CD4-positive, alpha-beta T cell treated with Interferon gamma for 1 hour (primary cell): ENCODE measurements at regions not wholly inside any gene's neighbourhood (a gene's known extent, or its start where the extent isn't known, plus 50 kb on each side); places are given as distances from the start of the nearest gene placed in this dataset.

ENCODE experiments used
- DNase-seq: peaks from one replicate; pipeline ENCODE4 v3.0.0-alpha.2; 2020

DNA sequence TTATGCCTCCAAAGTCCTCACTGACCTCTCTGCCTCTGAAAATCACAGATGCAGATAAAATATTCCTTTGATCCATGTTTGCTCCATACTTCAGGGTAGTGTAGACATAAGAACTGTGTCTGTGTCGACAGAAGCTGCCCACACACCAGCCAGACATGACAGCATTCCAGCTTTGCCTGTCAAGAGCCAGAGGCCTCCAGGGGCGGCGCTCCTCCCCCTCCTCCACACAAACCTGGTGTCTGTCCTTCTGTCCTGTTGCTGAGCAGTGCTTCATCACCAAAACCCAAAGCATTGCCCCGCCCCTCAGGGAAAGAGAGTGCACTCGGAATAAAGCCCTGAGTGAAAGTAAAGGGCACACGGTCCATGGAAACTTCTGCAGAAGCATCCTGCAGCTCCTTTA is 379.4 kb downstream of the FBXW7 start:
- no peak for DNase-seq

GRCh38 chr4:152155070-152155469 is 380.8 kb downstream of the FBXW7 start:
- no peak for DNase-seq

- DNase-seq, result no peak
Observed at GRCh38 chr4:152154433-152154832, 381.5 kb downstream of the FBXW7 start.

GRCh38 chr4:152153476-152154270 is 382.2 kb downstream of the FBXW7 start:
- DNase-seq, result no peak

GRCh38 chr4:152150214-152150613 is 385.7 kb downstream of the FBXW7 start:
- no peak for DNase-seq

DNA sequence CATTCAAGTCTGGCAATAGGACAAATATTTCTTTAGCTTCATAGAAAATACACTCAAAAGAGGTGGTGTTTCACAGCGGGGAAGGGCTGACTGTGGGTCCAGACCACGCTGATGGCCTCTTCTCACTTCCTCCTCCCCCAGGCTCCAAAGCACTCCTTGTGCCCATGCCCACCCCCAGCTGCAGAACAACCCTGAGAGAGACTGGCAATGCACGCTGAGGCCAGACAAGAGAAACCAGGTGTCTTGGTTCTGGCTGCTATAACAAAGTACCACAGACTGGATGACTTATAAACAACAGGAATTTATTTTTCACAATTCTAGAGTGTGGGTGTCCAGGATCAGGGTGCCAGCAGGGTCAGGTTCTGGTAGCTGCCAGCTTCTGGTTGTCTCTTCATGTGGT is 386.1 kb downstream of the FBXW7 start:
- no peak for DNase-seq

DNA sequence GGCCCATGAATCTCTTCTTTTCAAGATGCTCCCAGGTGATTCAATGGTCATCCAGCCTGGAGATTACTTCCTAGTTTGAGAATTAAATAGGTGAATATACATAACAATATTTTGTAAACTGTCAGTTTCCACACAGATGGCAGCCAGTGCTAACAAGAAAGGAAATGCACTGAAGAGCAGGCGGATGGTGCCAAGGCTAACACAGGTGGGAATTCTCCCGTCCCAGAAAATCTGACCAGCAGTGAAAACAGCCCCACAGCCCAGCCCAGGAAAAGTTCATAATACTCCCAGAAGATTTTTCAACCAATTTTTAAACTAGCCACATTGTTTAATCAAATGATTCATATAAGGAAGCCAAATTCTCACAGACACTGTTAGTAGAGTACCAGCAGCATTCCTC is 387.2 kb upstream of the GATB start:
- no peak for DNase-seq

GRCh38 chr4:152146244-152146643 is 385.4 kb upstream of the GATB start:
- DNase-seq, result no peak

GRCh38 chr4:152143806-152144205 is 383.0 kb upstream of the GATB start:
- no peak for DNase-seq

DNA sequence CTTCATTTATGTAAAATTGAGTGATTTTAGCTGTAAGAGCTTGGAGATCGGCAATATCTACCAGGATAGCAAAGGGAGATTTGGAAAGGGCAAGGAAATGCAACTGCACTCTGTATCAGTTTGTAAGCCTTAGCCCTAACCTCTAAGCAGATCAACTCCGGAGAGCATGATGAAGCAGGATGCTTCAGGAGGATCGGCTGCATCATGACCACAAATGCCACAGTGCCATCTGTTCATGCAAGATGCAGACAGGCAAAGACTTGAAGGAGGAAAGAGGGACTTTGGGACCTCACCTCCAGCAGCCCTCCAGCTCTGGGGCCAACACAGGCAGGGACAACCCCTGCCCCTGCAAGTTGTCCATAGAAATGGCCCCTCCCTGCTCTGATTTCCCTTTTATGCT is 377.6 kb upstream of the GATB start:
- DNase-seq, result no peak

DNA sequence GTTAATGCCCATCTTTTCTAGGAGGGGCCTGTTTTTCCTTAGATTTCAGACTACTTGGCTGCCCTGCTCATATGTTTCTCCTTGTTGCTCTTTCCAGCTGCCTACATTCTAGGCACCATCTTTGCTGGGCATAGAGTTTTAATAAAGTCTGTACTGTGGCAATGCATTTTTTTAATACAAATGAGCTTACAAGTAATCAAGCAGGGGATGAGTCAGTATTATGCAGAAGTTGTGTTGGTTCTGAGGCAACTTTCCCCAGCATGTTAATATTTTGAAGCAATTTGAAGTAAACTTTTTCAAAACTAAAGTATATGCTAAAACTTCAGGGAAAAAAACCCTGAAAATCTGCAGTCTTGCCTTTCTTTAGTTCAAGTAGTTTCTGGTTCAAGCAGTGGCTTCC is 372.0 kb upstream of the GATB start:
- DNase-seq, result no peak

- DNase-seq, result no peak
Observed at GRCh38 chr4:152128356-152128755, 367.5 kb upstream of the GATB start.

GRCh38 chr4:152126238-152126637 is 365.4 kb upstream of the GATB start:
- DNase-seq, result no peak

DNA sequence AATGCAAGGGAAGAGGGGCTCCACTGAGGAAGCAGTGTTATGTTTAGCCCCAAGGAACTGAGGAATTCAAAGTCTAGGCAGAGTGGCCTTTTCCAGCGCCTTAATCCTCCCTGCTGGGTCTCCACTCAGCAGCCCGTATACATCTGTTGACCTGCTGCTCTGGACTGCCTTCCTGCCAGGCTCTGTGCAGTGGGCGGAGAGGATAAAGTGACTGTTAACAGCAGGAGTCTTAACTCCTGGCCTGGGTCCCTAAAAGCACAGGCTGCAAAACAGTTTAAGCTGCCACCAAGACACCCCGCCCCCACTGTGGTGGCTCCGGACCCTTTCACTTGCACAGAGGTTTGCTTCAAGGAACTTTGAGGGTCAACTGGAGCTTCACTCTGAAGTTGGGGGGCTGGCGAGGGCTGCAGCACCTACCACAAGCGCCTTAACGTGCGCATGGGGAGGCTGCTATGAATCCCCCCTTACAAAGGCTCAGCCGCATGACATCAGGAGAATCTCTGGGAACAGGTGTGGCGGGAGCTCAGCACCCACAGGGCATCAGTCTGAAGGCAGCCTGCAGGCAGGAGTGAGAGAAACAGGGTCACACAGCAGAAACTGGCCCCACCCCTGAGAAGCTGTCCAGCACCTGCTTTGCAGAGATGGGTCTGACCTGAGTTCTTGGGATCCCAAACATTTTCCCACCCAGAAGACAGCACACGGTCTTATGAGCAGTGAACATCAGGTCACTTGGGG is 358.2 kb upstream of the GATB start:
- DNase-seq, result no peak

DNA sequence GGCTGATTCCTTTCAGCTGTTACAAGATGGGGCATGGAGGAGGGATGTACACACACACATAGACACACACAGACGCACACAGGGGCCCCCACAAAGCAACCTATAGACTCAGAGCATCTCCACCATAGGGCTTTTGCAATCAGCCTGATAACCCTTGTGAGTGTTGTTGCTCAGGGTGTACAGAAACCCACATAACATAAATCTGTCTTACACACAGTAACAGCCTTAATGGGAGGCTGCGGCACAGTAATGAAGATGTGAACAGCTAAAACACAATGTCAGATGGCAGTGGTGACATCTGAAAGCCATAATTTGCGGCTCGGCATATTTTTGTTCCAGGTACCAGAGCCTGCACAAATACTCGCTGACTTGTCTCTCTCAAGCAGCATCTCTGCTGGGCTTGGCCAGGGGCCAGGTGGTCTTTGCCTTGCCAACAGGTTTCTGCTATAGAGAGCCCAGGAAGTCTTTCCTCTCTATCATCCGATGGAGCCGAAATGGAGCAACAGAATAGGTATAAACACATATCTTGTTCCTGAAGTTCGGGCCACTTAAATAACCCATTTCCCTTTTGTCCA is 357.2 kb upstream of the GATB start:
- no peak for DNase-seq

- DNase-seq, result no peak
Observed at GRCh38 chr4:152117520-152117919, 356.7 kb upstream of the GATB start.

DNA sequence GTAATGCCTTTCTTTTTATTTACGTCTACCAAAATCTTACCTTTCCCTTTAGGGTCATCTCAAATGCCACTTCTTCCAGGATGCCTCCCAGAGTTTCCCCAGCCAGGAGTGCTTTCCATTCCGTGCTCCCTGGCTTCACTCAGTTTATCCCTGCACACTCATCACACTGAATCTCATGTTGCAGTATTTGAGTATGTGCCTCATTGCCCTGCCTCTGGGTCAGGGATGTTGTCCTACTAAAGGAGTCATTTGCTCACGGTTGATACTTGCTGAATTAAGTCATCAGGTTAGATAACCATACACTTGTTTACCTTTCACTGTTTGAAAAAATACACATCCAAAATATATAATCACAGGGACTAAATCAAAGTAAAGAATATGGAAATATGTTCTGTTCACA is 356.2 kb upstream of the GATB start:
- DNase-seq, result no peak

DNA sequence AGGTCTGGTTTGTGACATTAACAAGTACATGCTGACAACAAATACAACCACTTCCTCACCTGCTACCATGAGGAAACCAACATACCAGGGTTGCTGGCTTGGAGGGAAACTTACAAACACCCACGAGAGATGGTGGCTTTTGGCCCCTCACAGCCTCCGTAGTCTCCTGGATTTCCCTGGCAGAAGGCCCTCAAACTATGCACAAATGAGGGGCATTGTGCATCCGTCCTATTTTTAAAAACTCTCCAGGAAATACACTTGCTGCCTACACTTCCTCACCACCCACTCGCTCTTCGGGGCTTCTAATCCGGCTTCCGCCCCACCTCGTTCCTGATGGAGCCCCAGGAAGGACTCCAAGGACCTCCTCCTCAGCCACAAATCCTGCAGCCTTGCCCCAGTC is 355.0 kb upstream of the GATB start:
- peak; percentile 36 for DNase-seq

DNA sequence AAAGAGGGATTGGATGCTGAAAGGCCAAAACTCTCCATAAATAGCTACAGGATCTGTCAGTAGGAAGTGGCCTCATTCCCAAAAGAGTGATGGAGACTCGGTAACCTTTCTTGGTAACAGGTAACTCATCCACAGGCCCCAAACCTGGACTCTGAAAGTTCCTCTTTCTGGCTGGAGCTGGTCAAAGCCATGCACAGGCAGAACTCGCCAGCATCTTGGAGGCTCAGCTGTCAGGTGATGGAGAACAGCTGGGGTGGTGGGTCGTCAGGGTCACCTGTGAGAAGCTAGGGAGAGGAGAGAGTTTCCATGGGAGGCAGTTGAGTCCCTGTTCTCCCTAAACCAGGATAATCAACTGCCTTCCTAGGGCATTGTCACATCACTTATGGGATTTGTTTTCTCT is 354.3 kb upstream of the GATB start:
- DNase-seq, result no peak

GRCh38 chr4:152114562-152114961 is 353.8 kb upstream of the GATB start:
- DNase-seq, result no peak

- DNase-seq, result no peak
Observed at GRCh38 chr4:152112887-152113286, 352.1 kb upstream of the GATB start.

- DNase-seq, result no peak
Observed at GRCh38 chr4:152112190-152112589, 351.4 kb upstream of the GATB start.

DNA sequence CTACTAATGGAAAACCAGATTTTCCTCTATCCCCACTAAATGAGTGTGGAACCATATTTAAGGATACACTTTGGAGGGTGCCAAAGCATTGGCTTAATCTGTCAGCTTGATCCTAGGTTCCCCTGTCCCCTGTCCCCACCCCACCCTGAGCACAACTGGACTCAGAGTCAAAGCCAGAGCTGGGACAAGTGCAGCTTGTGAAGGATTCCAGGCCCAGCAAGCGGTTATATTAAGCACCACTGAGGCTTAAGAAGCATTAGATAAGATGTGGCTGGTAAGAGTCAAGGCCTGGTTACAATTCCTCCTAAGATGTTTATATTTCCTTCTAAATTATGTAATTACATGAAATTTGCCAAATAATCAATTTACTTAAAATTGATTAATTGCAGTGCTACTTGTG is 350.0 kb upstream of the GATB start:
- no peak for DNase-seq
